Peyer's patch (tissue), 4 donors: ENCODE measurements at regions not wholly inside any gene's neighbourhood (a gene's known extent, or its start where the extent isn't known, plus 50 kb on each side); places are given as distances from the start of the nearest gene placed in this dataset.

ENCODE experiments used
- POLR2A ChIP-seq, 2 donors: fragments of 450-650 bp; IDR thresholded peaks; one replicate each; pipeline ENCODE4 v1.5.1; 2017; ENCODE audit warnings: antibody characterized with exemption in 2 of 2, mild to moderate bottlenecking in 2 of 2, moderate library complexity in 2 of 2
- TF ChIP-seq, protein P1 (sequence below), 6 experiments: fragments of 450-650 bp in 4 of 6; fragments of 200-600 bp in 2 of 6; sonication (generic) in 1 of 6; IDR thresholded peaks; one replicate each; pipeline ENCODE4 v1.5.1; 2017 to 2019; ENCODE audit warnings: antibody characterized with exemption in 6 of 6, mild to moderate bottlenecking in 3 of 6, moderate library complexity in 1 of 6

- TF ChIP-seq, protein P1, sequence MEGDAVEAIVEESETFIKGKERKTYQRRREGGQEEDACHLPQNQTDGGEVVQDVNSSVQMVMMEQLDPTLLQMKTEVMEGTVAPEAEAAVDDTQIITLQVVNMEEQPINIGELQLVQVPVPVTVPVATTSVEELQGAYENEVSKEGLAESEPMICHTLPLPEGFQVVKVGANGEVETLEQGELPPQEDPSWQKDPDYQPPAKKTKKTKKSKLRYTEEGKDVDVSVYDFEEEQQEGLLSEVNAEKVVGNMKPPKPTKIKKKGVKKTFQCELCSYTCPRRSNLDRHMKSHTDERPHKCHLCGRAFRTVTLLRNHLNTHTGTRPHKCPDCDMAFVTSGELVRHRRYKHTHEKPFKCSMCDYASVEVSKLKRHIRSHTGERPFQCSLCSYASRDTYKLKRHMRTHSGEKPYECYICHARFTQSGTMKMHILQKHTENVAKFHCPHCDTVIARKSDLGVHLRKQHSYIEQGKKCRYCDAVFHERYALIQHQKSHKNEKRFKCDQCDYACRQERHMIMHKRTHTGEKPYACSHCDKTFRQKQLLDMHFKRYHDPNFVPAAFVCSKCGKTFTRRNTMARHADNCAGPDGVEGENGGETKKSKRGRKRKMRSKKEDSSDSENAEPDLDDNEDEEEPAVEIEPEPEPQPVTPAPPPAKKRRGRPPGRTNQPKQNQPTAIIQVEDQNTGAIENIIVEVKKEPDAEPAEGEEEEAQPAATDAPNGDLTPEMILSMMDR (IDR thresholded peaks at IDR 0.05) = no peak
- TF ChIP-seq POLR2A (IDR thresholded peaks at IDR 0.05) = no peak
These were observed 60.1 kb upstream of the PAX3 start for GRCh38 chr2:222358876-222359275.
